ENCODE measurements at regions not wholly inside any gene's neighbourhood (a gene's known extent, or its start where the extent isn't known, plus 50 kb on each side); places are given as distances from the start of the nearest gene placed in this dataset.

DNA sequence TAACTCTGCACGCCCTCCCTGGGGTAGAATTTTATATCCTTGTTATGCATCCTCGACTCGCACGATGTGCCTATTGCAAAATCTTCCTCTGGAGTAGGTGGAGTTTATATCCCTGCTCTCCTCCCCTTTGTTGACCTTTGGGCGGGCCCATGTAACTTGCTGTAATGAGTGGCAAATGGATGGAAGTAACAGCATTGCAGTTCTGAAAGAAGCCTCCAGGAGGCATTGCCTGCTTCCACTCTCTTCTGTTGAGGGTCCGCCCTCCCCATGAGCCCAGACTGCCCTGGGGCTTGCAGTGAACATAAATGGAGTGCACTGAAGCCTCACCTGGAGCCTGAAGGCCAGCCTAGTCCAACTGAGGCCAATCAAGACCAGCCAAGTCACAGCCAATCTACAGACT lies 62.2 kb upstream of the GRIK3 start:
- no peak for TF ChIP-seq EP300 (IDR thresholded peaks at IDR 0.05; ENCODE audit: borderline replicate concordance in 1 of 2, low read depth in 1 of 2, low read length in 1 of 2)
- no peak for TF ChIP-seq CTCF (IDR thresholded peaks at IDR 0.05)
- no peak for TF ChIP-seq MEF2A (IDR thresholded peaks at IDR 0.05; ENCODE audit: borderline replicate concordance, low read depth)
- TF ChIP-seq REST (IDR thresholded peaks at IDR 0.05; ENCODE audit: low read depth, low read length): no peak

Data from SK-N-SH (cell line).